ENCODE measurements at regions not wholly inside any gene's neighbourhood (a gene's known extent, or its start where the extent isn't known, plus 50 kb on each side); places are given as distances from the start of the nearest gene placed in this dataset.
A peak's percentile ranks its signal among the peaks of the same experiment; 100 is the strongest.
"Not testable (repeated sequence)": the region's sequence is repeated elsewhere in the genome, so short reads cannot be mapped to it uniquely, and the experiment has no call there.

DNA sequence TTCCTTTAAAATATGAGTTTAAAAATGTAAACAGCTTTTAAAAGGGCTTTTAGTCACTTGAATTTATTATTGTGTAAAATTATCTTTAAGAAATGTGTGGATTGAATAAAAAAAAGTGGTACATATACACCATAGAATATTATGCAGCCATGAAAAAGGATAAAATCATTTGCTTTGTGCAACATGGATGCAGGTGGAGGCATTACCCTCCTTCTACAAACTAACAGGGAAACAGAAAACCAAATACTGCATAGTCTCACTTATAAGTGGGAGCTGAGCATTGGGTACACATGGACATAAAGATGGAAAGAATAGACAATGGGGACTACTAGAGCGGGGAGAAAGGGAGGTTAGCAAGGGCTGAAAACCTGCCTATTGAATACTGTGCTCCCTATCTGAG lies 999.3 kb downstream of the SLITRK5 start:
- Mint-ChIP-seq H3K4me1 (no peaks in the 10 kb centered on the region), H3K4me3 (no peak overlapping the region), H3K27ac (no peak overlapping the region), H3K27me3 (no peaks in the 10 kb centered on the region), H3K36me3 (no peaks in the 10 kb centered on the region), H3K9me3 (peaks cover 2 to 4% (median 4%) of the 10 kb centered on the region in 3 donors)

DNA sequence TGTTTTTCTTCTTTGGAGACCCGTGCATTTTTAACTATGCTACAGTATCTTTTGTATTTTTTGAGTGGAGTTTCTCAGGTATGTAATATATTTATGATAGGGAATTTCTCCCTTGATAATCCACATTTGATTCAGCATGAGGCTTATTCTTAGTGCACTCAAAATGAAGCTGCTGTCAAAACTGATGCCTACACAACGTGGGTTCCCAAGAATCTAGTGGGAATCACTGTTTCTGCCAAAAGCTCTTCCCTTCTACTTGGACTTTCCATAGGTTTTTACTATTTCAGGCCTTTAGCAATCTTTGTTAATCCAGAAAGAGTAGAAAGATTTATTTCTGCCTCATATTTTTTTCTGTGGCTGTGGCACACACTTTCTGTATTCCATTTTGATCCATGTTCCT lies 1003.7 kb downstream of the SLITRK5 start:
- Mint-ChIP-seq H3K4me3 (no peak overlapping the region), H3K4me1 (no peaks in the 10 kb centered on the region), H3K36me3 (no peaks in the 10 kb centered on the region), H3K27me3 (no peaks in the 10 kb centered on the region), H3K9me3 (peaks cover 0 to 4% (median 2%) of the 10 kb centered on the region in 3 donors), H3K27ac (peak overlapping the region in 1 of 3 donors; percentile 43)

DNA sequence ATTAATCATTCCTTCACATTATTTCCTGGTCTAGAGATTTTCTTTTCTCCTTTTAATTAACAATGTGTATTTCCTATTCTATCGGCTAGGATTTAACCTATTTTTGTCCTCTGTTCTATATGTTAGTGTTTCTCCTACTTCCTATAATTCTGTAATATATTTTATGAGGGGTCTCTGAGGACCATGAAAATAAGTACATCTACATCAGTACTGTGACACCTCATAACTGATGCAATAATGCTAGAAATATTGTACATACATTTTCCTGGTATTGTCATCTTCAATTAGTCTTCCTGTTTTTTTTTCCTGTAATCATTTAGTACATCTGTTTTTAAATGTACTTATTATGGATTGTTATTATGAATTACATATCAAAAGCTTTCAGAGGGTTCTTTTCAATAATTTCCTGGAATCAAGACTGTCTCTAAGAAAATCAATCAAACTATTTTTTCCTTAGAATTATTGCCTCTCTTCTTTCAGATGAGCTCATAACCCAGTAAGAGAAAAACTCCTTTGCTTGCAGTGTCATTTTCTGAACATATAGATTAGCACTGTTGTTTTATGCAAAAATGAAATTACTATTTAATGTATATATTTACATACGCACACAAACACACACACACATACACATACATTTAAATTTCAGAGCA lies 1004.3 kb downstream of the SLITRK5 start:
- Mint-ChIP-seq H3K36me3 (no peaks in the 10 kb centered on the region), H3K9me3 (peaks cover 0 to 4% (median 2%) of the 10 kb centered on the region in 3 donors), H3K27me3 (no peaks in the 10 kb centered on the region), H3K4me1 (no peaks in the 10 kb centered on the region), H3K27ac (no peak overlapping the region), H3K4me3 (no peak overlapping the region)

DNA sequence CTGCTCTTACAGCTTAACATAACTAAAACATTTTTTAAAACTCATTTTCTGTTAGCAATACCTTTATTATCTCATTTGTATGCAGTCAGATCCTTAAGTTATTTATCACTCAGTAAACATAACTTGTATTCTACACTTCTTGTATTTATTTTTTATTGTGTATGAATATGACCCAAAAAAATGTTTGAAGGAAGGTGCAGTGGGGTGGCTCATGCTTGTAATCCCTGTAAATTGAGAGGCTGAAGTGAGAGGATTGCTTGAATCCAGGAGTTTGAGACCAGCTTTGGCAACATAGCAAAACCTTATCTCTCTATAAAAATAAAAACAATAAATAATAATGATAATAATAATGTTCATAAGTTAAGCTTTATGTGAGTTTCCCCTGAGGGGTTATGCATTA lies 1004.8 kb downstream of the SLITRK5 start:
- Mint-ChIP-seq H3K9me3 (peaks cover 0 to 4% (median 2%) of the 10 kb centered on the region in 3 donors), H3K27ac (no peak overlapping the region), H3K4me3 (no peak overlapping the region), H3K4me1 (no peaks in the 10 kb centered on the region), H3K27me3 (no peaks in the 10 kb centered on the region), H3K36me3 (no peaks in the 10 kb centered on the region)

DNA sequence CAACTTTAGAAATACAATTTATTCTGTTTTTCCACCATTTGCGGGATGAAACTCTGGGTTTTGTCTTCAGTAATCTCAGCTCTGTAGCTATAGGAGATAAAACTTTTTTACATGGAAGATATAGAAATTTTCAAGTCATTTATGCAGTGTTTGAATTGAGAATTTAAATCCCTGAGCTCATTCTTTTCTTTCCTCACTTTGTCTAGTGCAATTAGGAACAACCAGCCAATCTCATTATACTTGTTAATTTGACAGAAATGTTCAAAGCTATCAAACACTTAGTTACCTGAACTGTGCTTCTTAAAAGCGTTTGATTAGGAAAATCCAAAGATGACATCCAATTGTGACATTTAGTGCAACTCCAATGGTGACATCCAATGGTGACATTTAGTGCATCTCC lies 1014.3 kb downstream of the SLITRK5 start:
- no peaks in the 10 kb centered on the region for H3K27me3 Mint-ChIP-seq
- no peak overlapping the region for H3K4me3 Mint-ChIP-seq
- H3K4me1 Mint-ChIP-seq = peaks cover 0 to 1% (median 0%) of the 10 kb centered on the region in 3 donors
- no peak overlapping the region for H3K27ac Mint-ChIP-seq
- peaks cover 1% of the 10 kb centered on the region for H3K36me3 Mint-ChIP-seq
- H3K9me3 Mint-ChIP-seq = peaks cover 0 to 11% (median 2%) of the 10 kb centered on the region in 3 donors

DNA sequence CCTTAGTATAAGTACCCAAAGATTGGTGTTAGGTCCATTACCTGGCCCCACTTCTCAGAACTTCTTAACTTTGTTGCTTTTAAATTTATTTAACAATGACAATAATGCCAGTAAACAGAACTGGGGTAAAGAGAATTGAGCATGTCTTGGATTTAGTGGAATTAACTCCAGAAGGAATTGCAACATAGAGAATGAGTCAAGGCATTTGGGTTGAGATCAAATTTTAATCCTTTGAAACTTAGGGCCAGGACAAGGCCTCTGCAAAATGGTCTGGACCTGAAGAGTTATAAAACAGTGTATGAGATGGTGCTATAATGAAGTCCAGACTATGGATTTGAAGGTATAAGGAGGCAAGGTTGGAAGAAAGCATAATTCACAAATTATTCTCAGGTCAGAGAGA lies 1030.4 kb downstream of the SLITRK5 start:
- no peak overlapping the region for H3K4me3 Mint-ChIP-seq
- H3K9me3 Mint-ChIP-seq = peaks cover 0 to 6% (median 5%) of the 10 kb centered on the region in 3 donors
- no peaks in the 10 kb centered on the region for H3K36me3 Mint-ChIP-seq
- no peak overlapping the region for H3K27ac Mint-ChIP-seq
- H3K4me1 Mint-ChIP-seq = no peaks in the 10 kb centered on the region
- no peaks in the 10 kb centered on the region for H3K27me3 Mint-ChIP-seq

DNA sequence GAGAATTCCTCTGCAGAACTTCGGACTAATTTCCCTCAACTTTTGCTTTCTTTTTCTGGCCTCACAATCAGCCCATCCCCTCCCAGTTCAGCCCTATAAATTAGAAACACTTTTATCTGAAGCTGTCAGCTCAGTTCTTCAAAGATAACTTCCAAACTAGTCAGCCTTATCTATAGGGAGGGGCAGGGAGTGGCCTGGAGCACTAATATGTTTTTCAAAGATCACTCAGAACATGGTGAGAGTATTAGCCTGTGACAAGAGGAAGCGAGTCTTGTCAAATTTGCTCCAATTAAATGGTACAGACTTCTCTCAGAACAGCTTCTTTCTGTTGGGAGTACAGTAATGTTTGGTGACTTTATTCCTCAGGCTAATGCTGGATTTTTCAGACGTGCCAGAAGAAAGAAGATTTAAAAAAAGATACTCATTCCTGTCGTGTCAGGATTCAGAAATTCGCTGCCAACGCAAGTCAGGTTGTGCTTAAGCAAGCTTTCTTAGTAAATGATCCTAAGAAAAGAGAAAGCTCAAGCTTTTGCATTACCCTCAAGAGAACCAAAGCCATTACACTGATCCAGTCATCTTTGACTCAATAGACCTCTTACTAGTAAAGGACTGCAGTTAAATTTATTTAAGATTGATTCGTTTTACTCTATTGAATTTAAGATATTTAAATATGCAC lies 1033.6 kb downstream of the SLITRK5 start:
- no peak overlapping the region for H3K27ac Mint-ChIP-seq
- no peak overlapping the region for H3K4me3 Mint-ChIP-seq
- H3K27me3 Mint-ChIP-seq = no peaks in the 10 kb centered on the region
- no peaks in the 10 kb centered on the region for H3K4me1 Mint-ChIP-seq
- no peaks in the 10 kb centered on the region for H3K36me3 Mint-ChIP-seq
- peaks cover 1 to 9% (median 1%) of the 10 kb centered on the region in 3 donors for H3K9me3 Mint-ChIP-seq

DNA sequence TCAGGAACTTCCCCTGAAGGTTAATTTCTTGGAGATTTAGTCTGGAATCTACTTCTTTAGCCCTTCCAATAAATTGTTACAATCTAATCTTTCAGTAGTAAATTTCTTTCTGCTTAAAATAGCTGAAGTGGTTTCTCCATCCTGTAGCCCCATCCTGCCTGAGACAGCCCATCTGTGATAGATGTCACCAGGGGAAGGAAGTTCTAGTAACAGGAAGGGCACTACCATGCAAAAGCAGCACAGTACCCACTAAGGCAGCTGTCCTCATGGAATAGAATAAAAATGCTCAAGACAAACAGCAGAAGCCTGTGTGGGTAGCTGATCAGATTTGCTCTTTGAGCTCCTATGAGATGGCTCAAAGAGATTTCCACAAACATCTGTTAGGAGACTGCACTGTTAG lies 1036.5 kb downstream of the SLITRK5 start:
- Mint-ChIP-seq H3K27ac (no peak overlapping the region), H3K4me1 (no peaks in the 10 kb centered on the region), H3K36me3 (no peaks in the 10 kb centered on the region), H3K4me3 (no peak overlapping the region), H3K9me3 (peaks cover 1 to 15% (median 1%) of the 10 kb centered on the region in 3 donors), H3K27me3 (no peaks in the 10 kb centered on the region)

DNA sequence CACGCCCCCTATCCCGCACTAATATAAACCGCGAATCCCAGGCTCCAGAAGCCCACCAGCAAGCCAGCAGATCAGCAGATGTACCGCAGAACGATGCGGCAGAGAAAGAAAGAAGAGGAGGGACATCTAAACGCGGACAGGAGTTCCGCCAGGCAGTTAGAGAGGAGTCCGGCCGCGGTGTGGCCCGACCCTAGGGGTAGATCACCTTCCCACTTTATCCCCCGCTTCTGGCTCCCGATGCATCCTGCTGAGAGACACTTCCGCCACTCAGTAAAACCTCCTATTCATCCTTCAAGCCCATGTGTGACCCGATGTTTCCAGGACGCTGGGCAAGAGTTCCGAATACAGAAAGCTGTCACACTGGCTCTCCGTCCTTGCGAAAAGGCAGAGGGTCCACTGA lies 1046.8 kb downstream of the SLITRK5 start:
- peaks cover 4 to 13% (median 13%) of the 10 kb centered on the region in 3 donors for H3K9me3 Mint-ChIP-seq

DNA sequence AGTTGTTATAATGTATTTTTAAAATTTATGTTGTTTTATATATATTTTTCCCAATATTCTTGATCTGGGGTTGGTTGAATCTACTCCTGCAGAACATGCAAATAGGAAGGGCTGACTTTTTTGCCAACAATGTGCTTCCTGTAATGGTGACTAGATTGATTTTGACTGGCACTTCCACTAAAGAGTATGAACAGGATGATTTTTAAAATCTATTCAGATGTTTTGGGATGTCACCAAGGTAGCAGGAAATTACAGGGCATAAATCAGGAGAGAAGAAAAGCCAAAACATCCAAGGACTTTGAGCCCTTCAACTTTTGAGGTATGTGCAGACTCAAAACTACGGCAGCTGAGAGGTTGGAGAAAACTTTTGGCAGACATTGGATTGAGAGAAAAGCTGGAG lies 1047.6 kb downstream of the SLITRK5 start:
- no peak overlapping the region for H3K27ac Mint-ChIP-seq
- H3K4me3 Mint-ChIP-seq = no peak overlapping the region
- no peaks in the 10 kb centered on the region for H3K27me3 Mint-ChIP-seq
- peaks cover 4 to 19% (median 16%) of the 10 kb centered on the region in 3 donors for H3K9me3 Mint-ChIP-seq
- H3K36me3 Mint-ChIP-seq = no peaks in the 10 kb centered on the region
- H3K4me1 Mint-ChIP-seq = no peaks in the 10 kb centered on the region

More for the DNA sequence above, 1046.8 kb downstream of the SLITRK5 start:
- Mint-ChIP-seq H3K27me3 (no peaks in the 10 kb centered on the region), H3K4me1 (no peaks in the 10 kb centered on the region), H3K4me3 (no peak overlapping the region), H3K36me3 (no peaks in the 10 kb centered on the region), H3K27ac (no peak overlapping the region)

DNA sequence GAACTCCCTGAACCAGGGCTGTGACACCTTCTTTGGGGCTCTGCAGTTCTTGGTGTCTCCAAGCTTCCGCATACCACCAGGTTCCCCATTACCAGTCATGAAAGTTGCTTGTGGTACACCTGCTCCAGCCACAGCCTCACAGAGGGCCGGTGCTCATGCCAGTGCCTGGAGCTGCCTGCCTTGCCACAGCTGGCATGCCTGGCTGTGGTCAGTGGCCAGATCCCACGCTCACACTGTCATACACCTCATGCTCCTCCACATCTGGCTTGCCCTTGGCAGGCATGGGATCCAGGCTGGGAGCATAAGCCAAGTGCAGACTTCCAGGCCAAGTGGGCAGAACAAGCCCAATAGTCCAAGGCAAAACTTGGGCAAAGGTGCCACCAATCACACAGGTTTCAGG lies 1054.9 kb downstream of the SLITRK5 start:
- no peaks in the 10 kb centered on the region for H3K27me3 Mint-ChIP-seq
- H3K36me3 Mint-ChIP-seq = no peaks in the 10 kb centered on the region
- H3K9me3 Mint-ChIP-seq = peaks cover 4 to 10% (median 8%) of the 10 kb centered on the region in 3 donors
- H3K4me3 Mint-ChIP-seq = no peak overlapping the region
- H3K27ac Mint-ChIP-seq = no peak overlapping the region
- no peaks in the 10 kb centered on the region for H3K4me1 Mint-ChIP-seq

DNA sequence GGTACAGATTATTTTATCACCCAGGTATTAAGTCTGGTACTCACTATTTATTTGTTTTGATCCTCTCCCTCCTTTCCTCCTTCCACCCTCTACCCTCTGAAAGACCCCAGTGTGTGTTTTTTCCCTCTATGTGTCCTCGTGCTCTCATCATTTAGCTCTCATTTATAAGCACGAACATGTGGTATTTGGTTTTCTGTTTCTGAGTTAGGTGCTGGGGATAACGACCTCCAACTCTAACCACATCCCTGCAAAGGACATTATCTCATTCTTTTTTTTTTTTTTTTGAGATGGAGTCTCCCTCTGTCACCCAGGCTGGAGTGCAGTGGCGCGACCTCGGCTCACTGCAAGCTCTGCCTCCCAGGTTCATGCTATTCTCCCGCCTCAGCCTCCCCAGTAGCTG lies 1056.1 kb downstream of the SLITRK5 start:
- not testable (repeated sequence) for H3K27ac Mint-ChIP-seq, H3K36me3 Mint-ChIP-seq, H3K4me3 Mint-ChIP-seq

DNA sequence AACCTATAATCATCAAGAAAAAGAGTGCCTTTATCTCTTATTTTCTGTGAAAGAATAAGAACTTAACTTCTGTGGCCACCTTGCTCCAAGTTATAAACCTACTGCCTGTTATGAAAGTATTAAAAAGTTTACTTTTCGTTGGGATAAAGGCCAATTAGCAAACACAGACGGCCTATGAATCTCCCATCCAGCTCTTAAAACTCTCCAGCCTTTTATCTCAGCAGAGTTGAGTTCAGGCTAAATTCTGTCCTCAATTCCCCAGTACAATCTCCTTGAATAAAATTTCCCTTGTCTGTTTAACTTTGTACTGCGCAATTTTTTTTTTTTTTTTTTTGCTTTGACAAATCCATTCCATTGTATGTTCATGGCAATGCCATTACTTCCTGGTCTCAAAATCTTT lies 1058.4 kb downstream of the SLITRK5 start:
- Mint-ChIP-seq H3K36me3 (no peaks in the 10 kb centered on the region), H3K27me3 (no peaks in the 10 kb centered on the region), H3K4me3 (no peak overlapping the region), H3K27ac (no peak overlapping the region), H3K9me3 (peaks cover 2 to 4% (median 3%) of the 10 kb centered on the region in 3 donors), H3K4me1 (no peaks in the 10 kb centered on the region)

More for the DNA sequence above, 1056.1 kb downstream of the SLITRK5 start:
- not testable (repeated sequence) for H3K27me3 Mint-ChIP-seq, H3K4me1 Mint-ChIP-seq
- peaks cover 4 to 10% (median 8%) of the 10 kb centered on the region in 3 donors for H3K9me3 Mint-ChIP-seq

DNA sequence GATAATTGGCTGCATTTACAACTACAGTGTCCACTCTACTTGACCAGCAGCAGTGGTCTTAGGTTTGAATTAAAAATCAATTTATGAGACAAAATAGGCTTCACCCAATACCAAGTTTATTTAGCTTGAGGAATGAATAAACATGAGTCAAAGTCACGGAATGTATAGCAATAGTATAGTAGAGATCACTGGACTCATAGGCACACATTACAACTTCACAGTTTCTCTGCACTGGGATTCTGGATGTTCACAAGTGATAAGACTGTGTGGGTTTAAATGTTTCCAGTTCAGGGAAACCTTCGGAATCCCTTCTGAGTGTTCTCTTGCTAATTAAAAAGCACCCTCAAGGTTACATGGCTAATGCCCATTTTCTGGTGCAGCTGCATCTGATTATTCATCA lies 1064.9 kb downstream of the SLITRK5 start:
- Mint-ChIP-seq H3K27ac (no peak overlapping the region), H3K4me1 (no peaks in the 10 kb centered on the region), H3K27me3 (no peaks in the 10 kb centered on the region), H3K9me3 (peaks cover 0 to 3% (median 0%) of the 10 kb centered on the region in 3 donors), H3K36me3 (no peaks in the 10 kb centered on the region), H3K4me3 (no peak overlapping the region)

DNA sequence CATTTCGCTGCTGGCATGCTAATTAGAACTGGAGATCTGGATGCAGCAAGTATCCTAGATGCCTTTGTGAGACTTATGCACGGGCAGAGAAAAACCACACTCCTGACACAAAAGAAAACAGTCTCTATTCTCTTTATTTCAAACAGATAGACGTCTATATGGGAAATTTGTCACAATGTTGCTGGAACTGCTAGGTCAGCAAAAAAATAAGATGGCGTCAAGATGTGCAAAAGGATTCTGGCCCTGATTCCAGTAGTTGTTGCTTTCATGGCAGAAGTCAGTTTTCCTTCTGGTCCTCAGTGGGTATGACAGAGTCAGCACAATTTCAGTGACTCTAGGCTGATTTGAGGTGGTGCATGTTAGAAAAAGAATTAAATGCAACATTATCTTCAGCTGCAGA lies 1068.0 kb downstream of the SLITRK5 start:
- Mint-ChIP-seq H3K27ac (no peak overlapping the region), H3K9me3 (peaks cover 0 to 3% (median 0%) of the 10 kb centered on the region in 3 donors), H3K4me1 (no peaks in the 10 kb centered on the region), H3K27me3 (no peaks in the 10 kb centered on the region), H3K36me3 (no peaks in the 10 kb centered on the region), H3K4me3 (no peak overlapping the region)

DNA sequence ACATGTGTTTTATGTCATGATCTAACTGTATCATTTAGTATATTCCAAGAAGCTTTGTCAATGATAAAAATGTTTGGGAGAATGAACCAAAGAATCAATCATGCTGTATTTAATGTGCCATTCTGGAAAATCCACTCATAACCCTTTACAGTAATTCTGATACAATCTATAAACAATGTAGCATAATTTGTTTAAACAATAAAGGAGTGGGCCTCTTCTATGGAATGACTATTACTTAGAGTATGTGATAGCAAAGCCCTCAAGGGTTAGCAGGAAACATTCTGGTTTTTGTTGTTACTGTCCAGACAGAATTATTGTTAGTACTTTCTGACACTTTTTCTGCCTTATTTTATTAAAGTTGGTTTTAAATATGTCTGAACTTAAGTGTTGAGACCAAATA lies 1073.1 kb downstream of the SLITRK5 start:
- peaks cover 0 to 3% (median 0%) of the 10 kb centered on the region in 3 donors for H3K9me3 Mint-ChIP-seq
- no peaks in the 10 kb centered on the region for H3K36me3 Mint-ChIP-seq
- no peak overlapping the region for H3K27ac Mint-ChIP-seq
- no peak overlapping the region for H3K4me3 Mint-ChIP-seq
- H3K4me1 Mint-ChIP-seq = no peaks in the 10 kb centered on the region
- H3K27me3 Mint-ChIP-seq = no peaks in the 10 kb centered on the region
